MV-4-11 (cell line): ENCODE measurements at regions not wholly inside any gene's neighbourhood (a gene's known extent, or its start where the extent isn't known, plus 50 kb on each side); places are given as distances from the start of the nearest gene placed in this dataset.

ENCODE experiments used
- DNase-seq: peaks from one replicate; lab custom pipeline; 2025; lab: John Stamatoyannopoulos, UW

- DNase-seq, result no peak
Observed at GRCh38 chr18:61272793-61273192, 60.4 kb upstream of the CDH20 start.

- DNase-seq, result no peak
Observed at GRCh38 chr18:61273533-61273932, 59.7 kb upstream of the CDH20 start.

DNA sequence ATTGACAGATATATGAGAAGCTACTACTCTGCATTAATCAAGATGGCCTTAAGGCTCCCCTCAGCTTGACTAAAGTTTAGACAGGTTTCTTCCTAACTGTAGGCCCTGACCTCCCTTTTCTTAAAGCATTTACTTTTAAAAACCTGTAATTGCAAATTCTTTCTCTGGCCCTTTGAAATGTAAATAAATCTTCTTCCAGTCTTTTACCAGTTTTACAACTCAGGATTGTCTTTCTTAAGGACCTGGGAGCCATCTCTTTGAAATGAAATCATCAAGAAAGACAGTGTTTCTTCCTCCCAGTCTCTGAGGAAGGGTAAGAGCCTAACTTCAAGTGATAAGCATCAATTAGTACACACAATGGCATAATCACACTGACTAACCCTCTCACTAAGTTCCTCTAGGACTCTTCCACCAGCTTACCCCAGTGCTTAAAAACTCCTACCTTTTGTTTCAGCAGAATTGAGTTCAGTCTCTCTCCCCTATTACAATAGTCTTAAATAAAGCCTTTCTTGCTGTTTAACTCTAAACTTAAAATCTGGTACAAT is 58.7 kb upstream of the CDH20 start:
- no peak for DNase-seq

DNA sequence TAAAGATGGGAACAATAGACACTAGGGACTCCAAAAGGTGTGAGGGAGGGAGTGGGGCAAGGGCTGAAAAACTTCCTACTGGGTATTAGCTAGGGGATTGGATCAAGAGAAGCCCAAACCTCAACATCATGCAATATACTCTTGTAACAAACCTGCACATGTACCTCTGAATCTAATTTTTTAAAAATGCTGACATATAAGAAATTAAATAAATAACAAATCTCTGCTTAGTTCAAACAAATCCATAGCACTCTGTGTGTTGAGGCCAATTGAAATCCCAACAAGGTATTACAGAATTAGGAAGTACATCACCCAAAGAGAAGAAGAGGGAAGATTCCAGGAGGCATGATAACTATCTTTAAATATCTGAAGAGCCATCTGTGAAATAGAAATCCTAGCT is 55.4 kb upstream of the CDH20 start:
- no peak for DNase-seq

- no peak for DNase-seq
Observed at GRCh38 chr18:61281431-61281830, 51.8 kb upstream of the CDH20 start.

DNA sequence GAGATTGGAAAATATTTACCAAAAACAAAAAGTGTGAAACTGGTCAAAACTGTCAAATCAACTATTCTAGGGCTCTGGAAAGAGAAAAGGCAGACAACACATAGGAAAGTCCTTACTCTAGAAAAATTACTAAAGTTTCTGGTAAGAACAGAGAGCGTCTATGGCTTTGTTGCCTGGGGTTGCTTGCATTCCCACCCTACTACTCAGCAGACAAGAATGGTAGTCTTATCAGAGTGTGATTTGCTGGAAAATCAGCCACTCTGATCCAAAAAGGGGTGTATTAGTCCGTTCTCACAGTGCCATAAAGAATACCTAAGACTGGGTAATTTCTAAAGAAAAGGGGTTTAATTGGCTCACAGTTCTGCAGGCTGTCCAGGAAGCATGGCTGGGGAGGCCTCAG is 50.3 kb upstream of the CDH20 start:
- DNase-seq, result no peak
